DMS153 (cell line): ENCODE measurements at regions not wholly inside any gene's neighbourhood (a gene's known extent, or its start where the extent isn't known, plus 50 kb on each side); places are given as distances from the start of the nearest gene placed in this dataset.

Experiments used
- DNase-seq: peaks from one replicate; lab custom pipeline; 2025; lab: John Stamatoyannopoulos, UW

GRCh38 chr2:5915881-5916310 lies 223.7 kb downstream of the SOX11 start:
- DNase-seq = peak; percentile 34

DNA sequence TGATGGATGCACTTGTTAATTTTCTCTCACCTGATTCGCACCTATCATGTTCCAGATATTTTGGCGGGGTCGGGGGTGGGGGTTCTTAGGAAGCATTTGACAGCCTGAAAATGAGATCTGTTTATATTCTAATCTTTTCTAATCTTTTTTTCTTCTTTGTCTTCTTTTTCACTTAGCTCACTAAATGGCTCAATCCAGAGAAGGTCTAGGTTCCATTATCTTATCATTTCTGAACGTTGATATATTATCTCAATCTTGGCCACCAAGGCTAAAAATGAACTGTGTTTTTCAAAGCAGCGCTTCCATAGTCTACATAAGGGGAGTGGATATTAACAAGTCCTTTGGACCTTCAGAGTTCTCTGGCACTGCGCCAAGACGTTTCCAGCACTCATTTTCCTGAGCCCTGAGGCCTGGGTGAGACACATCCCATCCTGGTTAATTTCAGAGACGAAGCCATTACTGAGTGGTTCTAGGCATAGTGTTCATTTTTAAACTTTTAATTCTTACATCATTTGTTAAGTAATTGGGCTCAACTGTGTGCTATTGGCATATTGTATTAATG lies 229.0 kb downstream of the SOX11 start:
- no peak for DNase-seq

DNA sequence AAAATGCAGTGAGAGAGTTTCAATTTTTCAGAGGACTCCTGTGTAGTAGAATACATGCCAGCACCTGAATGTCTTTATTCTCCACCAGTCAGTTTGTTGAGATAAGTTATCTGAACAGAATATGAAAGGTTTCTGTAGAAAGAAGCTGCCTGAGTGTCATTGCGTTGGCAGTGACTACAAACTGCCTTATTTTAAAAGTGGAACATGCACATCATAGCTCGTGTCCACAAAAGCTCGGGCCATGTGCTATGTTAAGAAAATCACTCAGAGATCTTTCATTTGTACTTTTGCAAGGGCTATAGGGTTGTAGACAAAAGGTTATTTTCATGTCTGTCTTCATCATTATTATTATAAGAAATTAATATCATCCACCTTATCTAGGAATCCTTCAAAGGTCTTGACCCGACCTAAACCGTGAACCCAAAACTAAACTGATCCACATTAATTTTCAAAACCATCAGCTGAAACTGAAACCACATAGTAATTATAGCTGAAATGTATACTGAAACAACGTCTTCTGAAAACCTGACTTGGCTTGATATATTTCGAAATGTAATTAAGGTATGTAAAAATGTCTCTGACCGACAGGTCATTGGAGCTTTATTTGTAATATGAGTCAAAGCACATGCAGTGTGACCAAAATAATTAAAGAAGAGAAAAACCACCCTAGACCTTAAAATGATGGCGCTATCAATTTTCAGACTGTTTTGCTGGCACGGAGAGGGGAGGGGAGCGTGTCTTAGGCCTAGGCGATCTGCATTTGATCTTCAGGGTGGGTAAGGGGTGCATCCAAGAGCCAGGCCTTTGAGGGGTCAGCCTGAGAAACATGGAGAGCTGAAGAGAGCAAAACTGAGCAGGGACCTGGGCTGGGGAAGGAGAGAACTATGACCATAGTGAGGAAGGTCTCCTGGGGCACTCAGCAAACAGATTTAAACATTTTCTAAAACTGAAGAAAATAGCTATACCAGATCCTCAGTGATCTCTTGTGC lies 232.1 kb downstream of the SOX11 start:
- no peak for DNase-seq

- no peak for DNase-seq
These were observed 233.4 kb downstream of the SOX11 start for GRCh38 chr2:5925604-5926003.

GRCh38 chr2:5926871-5927512 lies 234.8 kb downstream of the SOX11 start:
- DNase-seq = no peak

- peak; percentile 50 for DNase-seq
These were observed 240.6 kb downstream of the SOX11 start for GRCh38 chr2:5932556-5933469.

DNA sequence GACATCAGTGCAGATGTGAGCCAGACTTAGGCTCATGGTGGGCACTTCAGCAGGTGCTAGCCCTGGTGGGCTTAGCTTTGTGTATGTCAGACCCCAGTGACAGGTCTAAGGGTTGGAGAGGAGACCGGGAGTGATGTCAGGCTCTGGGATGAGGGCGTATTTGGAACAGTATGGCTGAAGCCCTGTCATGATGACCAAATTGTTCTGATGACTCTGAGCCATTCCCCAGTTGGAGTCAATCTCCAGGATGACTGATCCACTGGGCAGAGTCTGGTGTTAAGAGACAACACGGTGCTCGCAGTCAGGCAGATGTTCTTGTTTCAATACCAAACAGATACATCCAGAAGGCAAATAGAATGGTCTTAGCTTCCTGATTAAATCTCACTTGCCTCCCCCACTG lies 241.5 kb downstream of the SOX11 start:
- no peak for DNase-seq

DNA sequence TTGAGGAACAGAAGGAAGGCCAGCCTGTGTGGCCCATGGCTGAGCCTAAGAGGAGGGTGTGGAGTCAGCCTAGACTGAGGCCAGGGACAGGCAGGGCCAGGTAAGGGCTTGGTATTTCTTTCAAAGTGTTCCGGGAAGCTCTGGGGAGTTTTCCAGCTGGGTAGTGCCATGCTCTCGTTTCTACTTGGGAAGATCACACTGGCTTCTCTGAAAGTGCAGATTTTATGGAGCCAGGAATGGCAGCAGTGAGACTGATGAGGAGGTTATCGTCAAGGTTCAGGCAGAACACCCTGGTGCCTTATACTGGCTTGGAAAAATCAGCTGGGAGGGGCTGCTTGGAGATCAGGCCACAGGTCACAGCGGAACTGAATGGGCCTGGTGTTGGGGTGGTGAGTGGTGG lies 245.1 kb downstream of the SOX11 start:
- DNase-seq = no peak

DNA sequence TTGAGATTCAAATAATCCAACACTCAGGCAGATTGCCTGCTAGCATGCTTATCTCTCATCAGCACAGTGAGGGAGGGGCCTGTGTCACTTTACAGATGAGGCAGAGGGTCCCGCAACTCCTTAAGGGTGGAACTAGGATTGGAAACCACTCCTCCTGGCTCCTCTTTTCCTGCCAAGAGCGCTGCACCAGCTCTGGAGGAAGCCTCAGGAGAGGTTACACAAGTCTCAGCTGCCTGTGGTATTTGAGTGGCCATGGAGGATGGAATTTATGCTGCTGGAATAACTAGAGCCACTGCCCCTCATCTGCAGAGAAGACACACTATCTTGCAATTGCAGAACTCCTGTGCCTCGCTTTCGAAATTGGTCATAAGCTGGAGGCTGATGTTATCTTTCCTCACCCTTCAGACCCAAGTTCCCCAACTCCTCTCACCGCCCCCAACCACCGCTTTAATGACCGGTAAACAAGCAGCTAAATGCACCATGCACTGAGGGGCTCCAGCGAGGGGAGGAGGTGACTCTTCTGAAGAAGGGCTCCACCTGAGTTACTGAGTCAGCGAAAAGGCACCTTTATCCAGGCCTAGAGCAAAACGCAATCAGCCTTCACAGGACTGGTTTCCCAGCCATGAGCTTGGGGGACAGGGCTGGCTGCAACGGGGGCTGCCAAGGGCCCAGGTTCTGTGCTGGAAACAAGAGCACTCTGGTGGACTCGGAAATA lies 245.8 kb downstream of the SOX11 start:
- DNase-seq = no peak

GRCh38 chr2:5938566-5938896 lies 246.3 kb downstream of the SOX11 start:
- DNase-seq = no peak

- no peak for DNase-seq
These were observed 247.4 kb downstream of the SOX11 start for GRCh38 chr2:5939553-5939952.

GRCh38 chr2:5940596-5941535 lies 248.7 kb downstream of the SOX11 start:
- no peak for DNase-seq

- DNase-seq = no peak
These were observed 250.0 kb downstream of the SOX11 start for GRCh38 chr2:5942204-5942603.

DNA sequence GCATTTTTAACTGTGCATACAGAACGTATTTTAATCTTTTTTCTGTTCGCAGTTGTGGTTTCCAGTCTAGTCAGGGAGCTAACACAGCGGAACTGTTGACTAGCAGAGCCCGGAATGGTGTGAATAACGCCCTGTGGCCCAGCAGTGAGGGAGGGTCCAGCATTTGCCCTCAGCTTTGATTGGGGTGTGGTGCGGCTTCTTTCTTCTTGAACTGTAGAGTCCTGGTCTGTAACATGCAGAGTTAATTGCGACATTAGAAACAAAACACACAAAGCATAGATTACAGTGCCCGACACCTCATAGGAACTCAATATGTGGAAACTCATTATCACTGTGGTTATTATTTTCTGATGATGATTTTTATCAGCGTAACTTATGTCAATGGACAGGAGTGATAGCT lies 253.6 kb downstream of the SOX11 start:
- no peak for DNase-seq

DNA sequence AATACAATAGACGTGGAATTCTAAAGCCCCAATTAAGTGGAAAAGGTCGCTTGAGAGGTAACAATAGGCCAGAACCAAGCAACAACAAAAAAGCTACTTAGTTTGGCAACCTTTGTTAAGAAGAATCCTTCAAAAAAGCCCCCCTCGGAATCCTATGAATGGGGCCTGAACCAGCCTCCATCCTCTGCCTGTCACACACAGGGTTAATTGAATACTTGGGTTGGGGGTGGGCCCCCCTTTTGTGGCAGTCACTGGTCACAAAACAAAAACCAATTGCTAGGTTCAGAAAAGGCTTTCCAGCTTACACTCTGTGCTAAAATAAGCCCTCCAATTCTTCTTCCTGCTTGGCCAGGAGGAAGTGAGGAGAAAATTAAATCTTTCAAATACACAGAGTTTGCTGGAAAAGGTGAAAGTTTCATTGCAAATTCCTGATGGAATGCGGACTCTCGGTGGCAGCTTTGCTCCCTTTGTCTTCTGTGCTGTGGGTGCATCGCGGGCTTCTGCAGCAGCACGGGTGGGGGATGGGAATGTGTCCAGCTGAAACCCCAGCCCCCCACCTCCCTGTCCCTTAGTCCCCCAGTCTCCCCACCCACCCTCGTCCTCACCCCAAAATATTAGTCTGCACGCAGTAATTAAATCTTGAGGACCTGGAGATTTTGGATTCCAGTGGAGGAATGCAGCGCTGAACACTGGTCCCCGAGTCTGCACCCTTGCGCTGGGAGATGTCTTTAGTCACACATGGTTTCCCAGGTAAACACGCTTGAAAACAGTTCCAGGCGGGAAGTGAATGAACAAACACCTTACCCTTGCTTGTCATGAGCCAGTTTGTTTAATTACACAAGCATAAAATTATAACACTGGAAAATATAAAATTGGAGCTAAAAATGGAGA lies 254.3 kb downstream of the SOX11 start:
- no peak for DNase-seq

DNA sequence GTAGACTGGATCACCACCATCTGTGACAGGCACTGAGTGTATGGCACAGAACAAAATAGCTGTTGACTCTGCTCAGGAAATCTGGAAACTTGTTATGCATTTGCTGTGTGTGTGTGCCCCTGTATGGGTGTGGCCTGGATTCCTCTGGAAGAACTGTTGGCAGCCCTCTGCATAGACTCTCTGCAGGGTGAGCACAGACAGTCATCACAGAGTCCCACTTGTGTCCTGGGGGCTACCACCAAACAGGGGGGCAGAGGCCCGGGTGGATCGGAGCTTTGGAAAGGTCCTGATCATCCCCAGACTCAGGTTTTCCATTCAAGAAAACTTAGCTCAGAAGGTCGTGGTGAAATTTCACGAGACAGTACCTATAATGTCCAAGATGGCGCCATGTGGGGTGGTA lies 258.6 kb downstream of the SOX11 start:
- no peak for DNase-seq

DNA sequence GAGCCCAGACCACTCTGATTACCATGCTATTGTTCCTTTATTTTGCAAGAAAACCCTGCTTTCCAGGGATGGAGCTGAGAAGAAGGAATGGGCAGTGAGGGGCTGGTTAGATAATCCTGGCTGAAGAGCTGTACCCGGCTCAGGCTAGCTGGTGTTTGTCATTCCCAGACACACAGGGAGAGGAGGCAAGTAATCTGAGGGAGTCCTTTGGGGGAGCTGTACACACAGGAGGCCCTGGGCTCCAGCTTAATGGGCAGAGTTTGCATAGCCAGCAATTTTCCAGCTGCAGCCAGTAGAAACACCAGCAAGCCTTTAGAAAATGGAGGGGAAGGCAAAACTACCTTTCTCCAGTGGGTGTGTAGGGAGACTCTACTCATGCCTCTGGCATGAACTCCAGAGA lies 259.3 kb downstream of the SOX11 start:
- DNase-seq = no peak

DNA sequence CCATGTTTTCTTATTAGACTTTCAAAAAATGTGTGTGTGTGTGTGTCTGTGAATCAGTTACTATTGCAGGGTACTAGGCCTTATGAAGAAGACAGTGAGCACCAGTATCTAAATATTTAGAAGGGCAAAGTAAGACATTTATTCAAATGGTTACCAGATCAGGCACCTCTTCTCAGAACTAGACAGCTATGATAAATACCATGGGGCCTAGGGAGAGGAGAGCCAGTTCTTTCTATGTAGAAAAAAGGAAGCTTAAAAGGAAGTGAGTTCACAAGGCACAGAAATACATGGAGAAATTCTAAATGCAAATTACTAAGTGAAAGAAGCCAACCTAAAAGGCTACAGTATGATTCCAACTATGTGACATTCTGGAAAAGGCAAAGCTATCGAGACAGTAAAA lies 261.3 kb downstream of the SOX11 start:
- DNase-seq = no peak

GRCh38 chr2:5954509-5954908 lies 262.3 kb downstream of the SOX11 start:
- no peak for DNase-seq
